K562 (cell line): ENCODE measurements at regions not wholly inside any gene's neighbourhood (a gene's known extent, or its start where the extent isn't known, plus 50 kb on each side); places are given as distances from the start of the nearest gene placed in this dataset.

Experiments used
- ATAC-seq: fragments of 200-7000 bp; cut with Tn5 transposase; 3 replicates; pipeline ENCODE4 v1.9.1; 2020; ENCODE audit warnings: moderate library complexity
- BruUV-seq: library from RNA; stranded (reverse); fragments of 400-500 nt; replicated peaks from 2 replicates; lab custom pipeline; 2021; lab: Mats Ljungman, UMichigan
- CTCF ChIA-PET: fragments of 300-600 bp; formaldehyde crosslinking; extraction: SDS; loops from one replicate; lab custom pipeline; 2021; ENCODE audit warnings: low intra/inter-chr PET ratio; lab: Yijun Ruan, JAX
- POLR2A ChIA-PET: fragments of 300-600, 350-650 bp; sonication (Branson Sonifier 250); formaldehyde crosslinking; extraction: SDS; loops from one replicate; lab custom pipeline; 2021; ENCODE audit warnings: antibody characterized with exemption, inconsistent platforms; lab: Yijun Ruan, JAX
- DNase-seq, 4 experiments: peaks; one replicate each; pipeline versions ENCODE4 v3.0.0 to v3.0.0-alpha.2; 2011 to 2018; ENCODE audit warnings: low spot score in 3 of 4, mixed read lengths in 3 of 4; ENCODE audit errors: extremely low read depth in 1 of 4
- FAIRE-seq: peaks from 2 replicates; lab custom pipeline; 2011; peaks lifted over from hg19 to GRCh38; lab: Jason Lieb, UNC
- H2AFZ ChIP-seq: 2 replicates; pipeline ENCODE4 v1.6.0; 2011; ENCODE audit warnings: low read depth, low read length, control low read depth, inconsistent platforms
- H3K27ac ChIP-seq: fragments of 200-600 bp; 3 replicates; pipeline ENCODE4 v1.8.0; 2011; ENCODE audit warnings: low read depth, mild to moderate bottlenecking, control low read depth, inconsistent platforms, low read length, moderate library complexity, mixed read lengths; ENCODE audit errors: extremely low read depth
- H3K27me3 ChIP-seq, 2 experiments: fragments of 300-600 bp in 1 of 2; 2 replicates in 1 of 2; 3 replicates in 1 of 2; pipeline versions ENCODE4 v1.6.0 to v1.8.0; 2011; ENCODE audit warnings: inconsistent platforms in 2 of 2, low read length in 2 of 2, mild to moderate bottlenecking in 1 of 2, mixed read lengths in 1 of 2, moderate library complexity in 1 of 2; ENCODE audit not compliant: control insufficient read depth in 2 of 2, insufficient read depth in 2 of 2
- H3K36me3 ChIP-seq: fragments of 300-600 bp; 3 replicates; pipeline ENCODE4 v1.8.0; 2011; ENCODE audit warnings: mild to moderate bottlenecking, low read length, inconsistent platforms; ENCODE audit not compliant: control insufficient read depth, insufficient read depth
- H3K4me1 ChIP-seq, 2 experiments: fragments of 200-600 bp in 1 of 2; replicated peaks in 1 of 2; 2 replicates in 1 of 2; 3 replicates in 1 of 2; pipeline versions ENCODE4 v1.5.1 to v1.8.0; 2011; ENCODE audit warnings: inconsistent platforms in 2 of 2, low read length in 2 of 2, mild to moderate bottlenecking in 1 of 2, mixed read lengths in 1 of 2, moderate library complexity in 1 of 2; ENCODE audit not compliant: control insufficient read depth in 2 of 2, insufficient read depth in 2 of 2
- H3K4me2 ChIP-seq: 2 replicates; pipeline ENCODE4 v1.6.1; 2011; ENCODE audit warnings: low read length, control low read depth, inconsistent platforms, mixed read lengths; ENCODE audit not compliant: insufficient read depth
- H3K4me3 ChIP-seq: fragments of 200-600 bp; sonication (generic), shearing (Covaris generic); 2 replicates; pipeline ENCODE4 v1.5.1; 2016; ENCODE audit warnings: control low read depth, inconsistent platforms
- H3K79me2 ChIP-seq: fragments of 200-600 bp; 3 replicates; pipeline ENCODE4 v1.8.0; 2011; ENCODE audit warnings: low read length, inconsistent platforms; ENCODE audit not compliant: control insufficient read depth, insufficient read depth
- H3K9ac ChIP-seq, 2 experiments: 2 replicates each; pipeline versions ENCODE4 v1.6.0 to v1.6.1; 2011; ENCODE audit warnings: low read depth in 2 of 2, low read length in 2 of 2, control low read depth in 1 of 2, inconsistent platforms in 1 of 2, mild to moderate bottlenecking in 1 of 2, mixed read lengths in 1 of 2; ENCODE audit not compliant: insufficient read depth in 1 of 2
- H3K9me1 ChIP-seq: one replicate; pipeline ENCODE4 v1.6.0; 2011; ENCODE audit warnings: inconsistent platforms, mild to moderate bottlenecking, low read length, moderate library complexity; ENCODE audit not compliant: control insufficient read depth, insufficient read depth
- H3K9me3 ChIP-seq: replicated peaks from 2 replicates; pipeline ENCODE4 v1.5.1; 2011; ENCODE audit warnings: low read depth, low read length, inconsistent platforms; ENCODE audit not compliant: control insufficient read depth, insufficient read depth
- H4K20me1 ChIP-seq: replicated peaks from 2 replicates; pipeline ENCODE4 v1.6.1; 2011; ENCODE audit warnings: low read length, inconsistent platforms, mixed read lengths; ENCODE audit not compliant: control insufficient read depth, insufficient read depth
- DIDO1 ChIP-seq: fragments of 450-650 bp; IDR thresholded peaks from 2 replicates; pipeline ENCODE4 v1.6.1; 2016; ENCODE audit warnings: low read depth, missing biosample characterization, missing genetic modification characterization
- SAFB2 ChIP-seq: fragments of 200-400 bp; formaldehyde crosslinking; IDR thresholded peaks from 2 replicates; pipeline ENCODE4 v1.6.1; 2018; ENCODE audit warnings: borderline replicate concordance, low read length, low read depth, moderate library complexity; ENCODE audit not compliant: severe bottlenecking
- SIN3A ChIP-seq, 2 experiments: fragments of 150-350 bp in 1 of 2; IDR thresholded peaks; 2 replicates each; pipeline ENCODE4 v1.6.1; 2011 to 2016; ENCODE audit warnings: borderline replicate concordance in 2 of 2, low read depth in 2 of 2, low read length in 2 of 2, mild to moderate bottlenecking in 2 of 2, moderate library complexity in 2 of 2; ENCODE audit not compliant: control insufficient read depth in 1 of 2
- ZNF212 ChIP-seq: fragments of 450-650 bp; formaldehyde crosslinking; IDR thresholded peaks from 2 replicates; pipeline ENCODE4 v1.4.0; 2020; ENCODE audit warnings: mild to moderate bottlenecking
- WGBS: fragments of 100-300 bp; shearing (Covaris generic); methylation state at CpG from one replicate; pipeline ENCODE4 v1.1.6; 2016; ENCODE audit warnings: low coverage, mixed read lengths; ENCODE audit not compliant: insufficient coverage; ENCODE audit errors: missing lambda C conversion rate; 5-methylcytosine and 5-hydroxymethylcytosine counted together
- in situ Hi-C: fragments of 300-500 bp; cut with MboI; formaldehyde crosslinking; loops from 4 replicates; pipeline ENCODE4 v1.15.0; 2018; ENCODE audit warnings: inconsistent platforms, mixed read lengths
- intact Hi-C: fragments of 100-400 bp; cut with micrococcal nuclease; formaldehyde crosslinking; loops from 2 replicates; pipeline ENCODE4 v1.14.2; 2022
- TF ChIP-seq, protein P1 (sequence below), 2 experiments: IDR thresholded peaks; 2 replicates each; pipeline ENCODE4 v1.6.1; 2011; ENCODE audit warnings: borderline replicate concordance in 1 of 2, control low read depth in 1 of 2, low read depth in 1 of 2, low read length in 1 of 2, mild to moderate bottlenecking in 1 of 2, mixed read lengths in 1 of 2, moderate library complexity in 1 of 2; ENCODE audit not compliant: insufficient read depth in 1 of 2, insufficient read length in 1 of 2, poor library complexity in 1 of 2, severe bottlenecking in 1 of 2; ENCODE audit errors: extremely low read depth in 1 of 2
- TF ChIP-seq, protein P2 (sequence below): fragments of 250-450 bp; sonication (Bioruptor Pico); IDR thresholded peaks from 2 replicates; pipeline ENCODE4 v1.4.0; 2020
- TF ChIP-seq, protein P3 (sequence below): sonication (generic); formaldehyde crosslinking; IDR thresholded peaks from 2 replicates; pipeline ENCODE4 v1.4.0; 2020; ENCODE audit warnings: mild to moderate bottlenecking, missing genetic modification reagents
- TF ChIP-seq, protein P4 (sequence below): sonication (generic); formaldehyde crosslinking; IDR thresholded peaks from 2 replicates; pipeline ENCODE4 v1.8.0; 2023; ENCODE audit warnings: mild to moderate bottlenecking, missing genetic modification reagents

DNA sequence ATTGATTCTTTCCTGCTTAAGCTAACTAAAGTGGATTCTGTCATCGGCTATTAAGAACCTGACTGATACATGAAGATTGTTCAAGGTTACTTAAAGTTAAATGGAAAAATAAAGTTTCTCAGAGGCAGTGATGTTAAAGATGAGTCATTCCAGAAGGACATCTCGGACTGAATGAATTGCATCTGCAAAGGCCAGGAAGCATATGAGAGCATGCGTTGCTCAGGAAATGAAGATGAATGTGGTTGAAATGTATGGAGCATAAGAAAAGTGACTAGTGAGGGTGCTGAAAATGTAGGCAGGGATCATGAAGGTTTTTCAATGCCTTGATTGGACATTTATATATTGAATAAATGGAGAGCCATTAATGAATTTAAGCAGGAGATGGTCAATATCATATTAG lies 133.9 kb upstream of the GHITM start:
- 2% methylated on average over 3 of the region's 3 CpGs for whole genome bisulfite sequencing
- Histone ChIP-seq H3K4me1 (no peaks in the 10 kb centered on the region), H3K4me3 (no peak overlapping the region), H3K36me3 (no peaks in the 10 kb centered on the region), H2AFZ (no peak overlapping the region), H4K20me1 (no peaks in the 10 kb centered on the region), H3K9me1 (no peaks in the 10 kb centered on the region), H3K9ac (no peak overlapping the region), H3K9me3 (no peaks in the 10 kb centered on the region), H3K27me3 (no peaks in the 10 kb centered on the region), H3K79me2 (no peaks in the 10 kb centered on the region), H3K27ac (no peak overlapping the region), H3K4me2 (no peak overlapping the region)
- POLR2A ChIA-PET = no interaction called here
- no TSS peak for BruUV-seq
- no peak for DNase-seq
- CTCF ChIA-PET = interaction anchor here (0.6 kb wide), 1 partner anchor 45 kb away, joined by 4 read pairs; no protein-coding TSS in a partner anchor
- intact Hi-C loops = no loop called here
- no peak for FAIRE-seq
- ATAC-seq = no peak
- in situ Hi-C loops = no loop called here
- TF ChIP-seq ZNF212 (CRISPR knock-in tag) (no peak), DIDO1 (no peak), SIN3A (IDR thresholded peaks at IDR 0.05; ENCODE audit: borderline replicate concordance in 2 of 2, control insufficient read depth in 1 of 2, low read depth in 2 of 2, low read length in 2 of 2) (no peak), SAFB2 (no peak)
- TF ChIP-seq, protein P1, sequence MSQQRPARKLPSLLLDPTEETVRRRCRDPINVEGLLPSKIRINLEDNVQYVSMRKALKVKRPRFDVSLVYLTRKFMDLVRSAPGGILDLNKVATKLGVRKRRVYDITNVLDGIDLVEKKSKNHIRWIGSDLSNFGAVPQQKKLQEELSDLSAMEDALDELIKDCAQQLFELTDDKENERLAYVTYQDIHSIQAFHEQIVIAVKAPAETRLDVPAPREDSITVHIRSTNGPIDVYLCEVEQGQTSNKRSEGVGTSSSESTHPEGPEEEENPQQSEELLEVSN (IDR thresholded peaks at IDR 0.05; ENCODE audit: borderline replicate concordance in 1 of 2, extremely low read depth in 1 of 2, insufficient read depth in 1 of 2, insufficient read length in 1 of 2, low read depth in 1 of 2, low read length in 1 of 2, poor library complexity in 1 of 2, severe bottlenecking in 1 of 2) = no peak
- TF ChIP-seq, protein P2, sequence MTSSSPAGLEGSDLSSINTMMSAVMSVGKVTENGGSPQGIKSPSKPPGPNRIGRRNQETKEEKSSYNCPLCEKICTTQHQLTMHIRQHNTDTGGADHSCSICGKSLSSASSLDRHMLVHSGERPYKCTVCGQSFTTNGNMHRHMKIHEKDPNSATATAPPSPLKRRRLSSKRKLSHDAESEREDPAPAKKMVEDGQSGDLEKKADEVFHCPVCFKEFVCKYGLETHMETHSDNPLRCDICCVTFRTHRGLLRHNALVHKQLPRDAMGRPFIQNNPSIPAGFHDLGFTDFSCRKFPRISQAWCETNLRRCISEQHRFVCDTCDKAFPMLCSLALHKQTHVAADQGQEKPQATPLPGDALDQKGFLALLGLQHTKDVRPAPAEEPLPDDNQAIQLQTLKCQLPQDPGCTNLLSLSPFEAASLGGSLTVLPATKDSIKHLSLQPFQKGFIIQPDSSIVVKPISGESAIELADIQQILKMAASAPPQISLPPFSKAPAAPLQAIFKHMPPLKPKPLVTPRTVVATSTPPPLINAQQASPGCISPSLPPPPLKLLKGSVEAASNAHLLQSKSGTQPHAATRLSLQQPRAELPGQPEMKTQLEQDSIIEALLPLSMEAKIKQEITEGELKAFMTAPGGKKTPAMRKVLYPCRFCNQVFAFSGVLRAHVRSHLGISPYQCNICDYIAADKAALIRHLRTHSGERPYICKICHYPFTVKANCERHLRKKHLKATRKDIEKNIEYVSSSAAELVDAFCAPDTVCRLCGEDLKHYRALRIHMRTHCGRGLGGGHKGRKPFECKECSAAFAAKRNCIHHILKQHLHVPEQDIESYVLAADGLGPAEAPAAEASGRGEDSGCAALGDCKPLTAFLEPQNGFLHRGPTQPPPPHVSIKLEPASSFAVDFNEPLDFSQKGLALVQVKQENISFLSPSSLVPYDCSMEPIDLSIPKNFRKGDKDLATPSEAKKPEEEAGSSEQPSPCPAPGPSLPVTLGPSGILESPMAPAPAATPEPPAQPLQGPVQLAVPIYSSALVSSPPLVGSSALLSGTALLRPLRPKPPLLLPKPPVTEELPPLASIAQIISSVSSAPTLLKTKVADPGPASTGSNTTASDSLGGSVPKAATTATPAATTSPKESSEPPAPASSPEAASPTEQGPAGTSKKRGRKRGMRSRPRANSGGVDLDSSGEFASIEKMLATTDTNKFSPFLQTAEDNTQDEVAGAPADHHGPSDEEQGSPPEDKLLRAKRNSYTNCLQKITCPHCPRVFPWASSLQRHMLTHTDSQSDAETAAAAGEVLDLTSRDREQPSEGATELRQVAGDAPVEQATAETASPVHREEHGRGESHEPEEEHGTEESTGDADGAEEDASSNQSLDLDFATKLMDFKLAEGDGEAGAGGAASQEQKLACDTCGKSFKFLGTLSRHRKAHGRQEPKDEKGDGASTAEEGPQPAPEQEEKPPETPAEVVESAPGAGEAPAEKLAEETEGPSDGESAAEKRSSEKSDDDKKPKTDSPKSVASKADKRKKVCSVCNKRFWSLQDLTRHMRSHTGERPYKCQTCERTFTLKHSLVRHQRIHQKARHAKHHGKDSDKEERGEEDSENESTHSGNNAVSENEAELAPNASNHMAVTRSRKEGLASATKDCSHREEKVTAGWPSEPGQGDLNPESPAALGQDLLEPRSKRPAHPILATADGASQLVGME = no peak
- TF ChIP-seq, protein P3, sequence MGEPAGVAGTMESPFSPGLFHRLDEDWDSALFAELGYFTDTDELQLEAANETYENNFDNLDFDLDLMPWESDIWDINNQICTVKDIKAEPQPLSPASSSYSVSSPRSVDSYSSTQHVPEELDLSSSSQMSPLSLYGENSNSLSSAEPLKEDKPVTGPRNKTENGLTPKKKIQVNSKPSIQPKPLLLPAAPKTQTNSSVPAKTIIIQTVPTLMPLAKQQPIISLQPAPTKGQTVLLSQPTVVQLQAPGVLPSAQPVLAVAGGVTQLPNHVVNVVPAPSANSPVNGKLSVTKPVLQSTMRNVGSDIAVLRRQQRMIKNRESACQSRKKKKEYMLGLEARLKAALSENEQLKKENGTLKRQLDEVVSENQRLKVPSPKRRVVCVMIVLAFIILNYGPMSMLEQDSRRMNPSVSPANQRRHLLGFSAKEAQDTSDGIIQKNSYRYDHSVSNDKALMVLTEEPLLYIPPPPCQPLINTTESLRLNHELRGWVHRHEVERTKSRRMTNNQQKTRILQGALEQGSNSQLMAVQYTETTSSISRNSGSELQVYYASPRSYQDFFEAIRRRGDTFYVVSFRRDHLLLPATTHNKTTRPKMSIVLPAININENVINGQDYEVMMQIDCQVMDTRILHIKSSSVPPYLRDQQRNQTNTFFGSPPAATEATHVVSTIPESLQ (CRISPR knock-in tag) = no peak
- TF ChIP-seq, protein P4, sequence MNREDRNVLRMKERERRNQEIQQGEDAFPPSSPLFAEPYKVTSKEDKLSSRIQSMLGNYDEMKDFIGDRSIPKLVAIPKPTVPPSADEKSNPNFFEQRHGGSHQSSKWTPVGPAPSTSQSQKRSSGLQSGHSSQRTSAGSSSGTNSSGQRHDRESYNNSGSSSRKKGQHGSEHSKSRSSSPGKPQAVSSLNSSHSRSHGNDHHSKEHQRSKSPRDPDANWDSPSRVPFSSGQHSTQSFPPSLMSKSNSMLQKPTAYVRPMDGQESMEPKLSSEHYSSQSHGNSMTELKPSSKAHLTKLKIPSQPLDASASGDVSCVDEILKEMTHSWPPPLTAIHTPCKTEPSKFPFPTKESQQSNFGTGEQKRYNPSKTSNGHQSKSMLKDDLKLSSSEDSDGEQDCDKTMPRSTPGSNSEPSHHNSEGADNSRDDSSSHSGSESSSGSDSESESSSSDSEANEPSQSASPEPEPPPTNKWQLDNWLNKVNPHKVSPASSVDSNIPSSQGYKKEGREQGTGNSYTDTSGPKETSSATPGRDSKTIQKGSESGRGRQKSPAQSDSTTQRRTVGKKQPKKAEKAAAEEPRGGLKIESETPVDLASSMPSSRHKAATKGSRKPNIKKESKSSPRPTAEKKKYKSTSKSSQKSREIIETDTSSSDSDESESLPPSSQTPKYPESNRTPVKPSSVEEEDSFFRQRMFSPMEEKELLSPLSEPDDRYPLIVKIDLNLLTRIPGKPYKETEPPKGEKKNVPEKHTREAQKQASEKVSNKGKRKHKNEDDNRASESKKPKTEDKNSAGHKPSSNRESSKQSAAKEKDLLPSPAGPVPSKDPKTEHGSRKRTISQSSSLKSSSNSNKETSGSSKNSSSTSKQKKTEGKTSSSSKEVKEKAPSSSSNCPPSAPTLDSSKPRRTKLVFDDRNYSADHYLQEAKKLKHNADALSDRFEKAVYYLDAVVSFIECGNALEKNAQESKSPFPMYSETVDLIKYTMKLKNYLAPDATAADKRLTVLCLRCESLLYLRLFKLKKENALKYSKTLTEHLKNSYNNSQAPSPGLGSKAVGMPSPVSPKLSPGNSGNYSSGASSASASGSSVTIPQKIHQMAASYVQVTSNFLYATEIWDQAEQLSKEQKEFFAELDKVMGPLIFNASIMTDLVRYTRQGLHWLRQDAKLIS (CRISPR knock-in tag) = no peak
